ENCODE measurements at regions not wholly inside any gene's neighbourhood (a gene's known extent, or its start where the extent isn't known, plus 50 kb on each side); places are given as distances from the start of the nearest gene placed in this dataset.

GRCh38 chr1:8097908-8098307 is 71.8 kb upstream of the ERRFI1 start:
- Histone ChIP-seq H3K36me3 (ENCODE audit: control insufficient read depth, insufficient read depth, low read length) (no peaks in the 10 kb centered on the region), H3K27me3 (ENCODE audit: control insufficient read depth, insufficient read depth, low read length) (no peaks in the 10 kb centered on the region), H3K4me3 (ENCODE audit: low read depth, low read length) (no peak overlapping the region)
- TF ChIP-seq, protein P1, sequence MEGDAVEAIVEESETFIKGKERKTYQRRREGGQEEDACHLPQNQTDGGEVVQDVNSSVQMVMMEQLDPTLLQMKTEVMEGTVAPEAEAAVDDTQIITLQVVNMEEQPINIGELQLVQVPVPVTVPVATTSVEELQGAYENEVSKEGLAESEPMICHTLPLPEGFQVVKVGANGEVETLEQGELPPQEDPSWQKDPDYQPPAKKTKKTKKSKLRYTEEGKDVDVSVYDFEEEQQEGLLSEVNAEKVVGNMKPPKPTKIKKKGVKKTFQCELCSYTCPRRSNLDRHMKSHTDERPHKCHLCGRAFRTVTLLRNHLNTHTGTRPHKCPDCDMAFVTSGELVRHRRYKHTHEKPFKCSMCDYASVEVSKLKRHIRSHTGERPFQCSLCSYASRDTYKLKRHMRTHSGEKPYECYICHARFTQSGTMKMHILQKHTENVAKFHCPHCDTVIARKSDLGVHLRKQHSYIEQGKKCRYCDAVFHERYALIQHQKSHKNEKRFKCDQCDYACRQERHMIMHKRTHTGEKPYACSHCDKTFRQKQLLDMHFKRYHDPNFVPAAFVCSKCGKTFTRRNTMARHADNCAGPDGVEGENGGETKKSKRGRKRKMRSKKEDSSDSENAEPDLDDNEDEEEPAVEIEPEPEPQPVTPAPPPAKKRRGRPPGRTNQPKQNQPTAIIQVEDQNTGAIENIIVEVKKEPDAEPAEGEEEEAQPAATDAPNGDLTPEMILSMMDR (IDR thresholded peaks at IDR 0.05; ENCODE audit: insufficient read depth, low read length, severe bottlenecking): no peak
- no peak for FAIRE-seq
- DNase-seq (ENCODE audit: low read depth): no peak

- H3K36me3 ChIP-seq (ENCODE audit: control insufficient read depth, insufficient read depth, low read length): no peaks in the 10 kb centered on the region
- H3K27me3 ChIP-seq (ENCODE audit: control insufficient read depth, insufficient read depth, low read length): no peaks in the 10 kb centered on the region
- TF ChIP-seq, protein P1 (IDR thresholded peaks at IDR 0.05; ENCODE audit: insufficient read depth, low read length, severe bottlenecking): no peak
- FAIRE-seq (no peak), DNase-seq (ENCODE audit: low read depth) (peak; percentile 99)
- H3K4me3 ChIP-seq (ENCODE audit: low read depth, low read length): no peak overlapping the region
Observed at GRCh38 chr1:8097077-8097799, 71.1 kb upstream of the ERRFI1 start.

DNA sequence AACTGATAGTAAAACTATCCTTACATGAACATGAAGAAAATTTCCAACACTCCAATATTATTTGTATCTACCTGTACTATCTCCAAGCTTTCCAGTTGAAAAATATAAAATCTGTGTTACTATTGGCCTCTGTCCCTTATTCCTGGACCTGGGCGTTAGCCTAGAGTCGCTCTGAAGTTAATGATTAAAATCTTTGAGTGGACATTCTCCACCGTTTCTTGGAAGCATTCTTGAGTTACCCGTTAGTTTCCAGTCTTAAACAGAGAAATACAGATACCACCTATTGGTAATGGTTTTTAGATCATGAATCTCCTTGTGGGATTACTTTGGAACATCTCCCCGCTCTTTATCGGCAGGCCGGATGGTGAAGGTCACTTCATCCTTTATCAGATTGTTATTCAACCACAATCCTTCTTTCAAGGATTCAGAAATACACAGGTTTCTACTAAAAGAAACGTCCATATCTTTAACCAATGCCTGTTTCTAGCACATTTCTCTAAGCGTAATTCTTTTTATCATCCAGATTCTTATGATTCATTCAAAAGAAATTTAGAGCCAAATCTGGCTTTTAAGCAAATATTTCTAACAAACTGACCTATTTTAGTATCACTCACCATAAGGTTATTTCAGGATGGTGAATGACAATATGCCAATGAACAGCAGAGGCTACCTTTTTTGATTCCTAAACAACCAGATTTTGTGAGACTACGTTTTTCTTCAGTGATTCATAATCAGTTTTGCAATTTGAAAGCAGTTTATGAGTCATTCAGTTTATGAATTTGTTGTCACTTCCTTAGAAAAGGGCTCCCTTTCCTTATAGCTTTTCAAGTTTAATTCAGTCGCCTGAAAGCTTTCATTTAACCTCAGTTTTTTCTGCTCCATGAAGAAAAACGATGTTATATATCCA is 70.2 kb upstream of the ERRFI1 start:
- Histone ChIP-seq H3K36me3 (ENCODE audit: control insufficient read depth, insufficient read depth, low read length) (no peaks in the 10 kb centered on the region), H3K4me3 (ENCODE audit: low read depth, low read length) (no peak overlapping the region), H3K27me3 (ENCODE audit: control insufficient read depth, insufficient read depth, low read length) (no peaks in the 10 kb centered on the region)
- TF ChIP-seq, protein P1 (IDR thresholded peaks at IDR 0.05; ENCODE audit: insufficient read depth, low read length, severe bottlenecking): no peak
- FAIRE-seq (no peak), DNase-seq (ENCODE audit: low read depth) (peak; percentile 92)

- peak; percentile 59 for DNase-seq (ENCODE audit: low read depth)
- FAIRE-seq: no peak
- Histone ChIP-seq H3K36me3 (ENCODE audit: control insufficient read depth, insufficient read depth, low read length) (no peaks in the 10 kb centered on the region), H3K27me3 (ENCODE audit: control insufficient read depth, insufficient read depth, low read length) (no peaks in the 10 kb centered on the region), H3K4me3 (ENCODE audit: low read depth, low read length) (no peak overlapping the region)
- TF ChIP-seq, protein P1 (IDR thresholded peaks at IDR 0.05; ENCODE audit: insufficient read depth, low read length, severe bottlenecking): no peak
Observed at GRCh38 chr1:8095584-8095983, 69.5 kb upstream of the ERRFI1 start.

DNA sequence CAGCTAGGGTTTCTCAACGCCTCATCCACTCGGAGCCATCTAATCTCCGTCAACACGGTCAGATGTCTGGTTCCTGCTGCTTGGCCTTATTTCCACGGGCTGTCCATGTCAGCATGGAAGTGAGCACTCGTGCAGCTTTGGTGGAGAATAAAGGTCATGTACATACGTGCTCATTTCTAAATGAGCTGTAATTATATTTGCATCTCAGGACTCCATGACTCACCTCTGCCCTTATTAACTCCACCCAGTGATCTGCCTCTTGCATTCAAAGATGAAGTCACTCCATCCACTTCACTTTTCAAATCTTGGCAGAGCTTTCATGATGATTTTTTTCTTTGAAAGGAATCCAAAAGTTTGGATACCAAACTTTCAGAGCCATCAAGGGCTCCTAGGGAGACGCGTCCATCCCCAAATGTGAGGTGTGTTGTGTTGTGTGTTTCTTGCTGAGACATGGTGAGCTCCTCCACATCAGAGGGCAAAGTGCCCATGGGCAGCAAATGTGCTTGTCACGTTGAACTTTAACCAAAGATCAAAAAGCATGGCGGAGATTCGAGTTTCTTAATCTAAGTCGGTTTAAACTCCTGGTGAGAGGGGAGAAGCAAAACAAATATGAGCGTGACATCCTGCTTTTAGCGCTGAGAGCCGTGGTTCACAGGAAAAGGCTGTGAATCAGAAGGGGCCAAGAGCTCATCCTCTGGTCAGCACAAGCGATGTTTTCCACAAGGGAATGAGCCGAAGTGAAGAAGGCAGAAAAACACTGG is 68.6 kb upstream of the ERRFI1 start:
- DNase-seq (ENCODE audit: low read depth): peak; percentile 95
- Histone ChIP-seq H3K4me3 (ENCODE audit: low read depth, low read length) (no peak overlapping the region), H3K27me3 (ENCODE audit: control insufficient read depth, insufficient read depth, low read length) (no peaks in the 10 kb centered on the region), H3K36me3 (ENCODE audit: control insufficient read depth, insufficient read depth, low read length) (no peaks in the 10 kb centered on the region)
- FAIRE-seq: no peak
- TF ChIP-seq, protein P1 (IDR thresholded peaks at IDR 0.05; ENCODE audit: insufficient read depth, low read length, severe bottlenecking): no peak

Measured in bronchial epithelial cell (primary cell).